ENCODE measurements at regions not wholly inside any gene's neighbourhood (a gene's known extent, or its start where the extent isn't known, plus 50 kb on each side); places are given as distances from the start of the nearest gene placed in this dataset.

GRCh38 chr5:58369513-58370190, 90.2 kb downstream of the PLK2 start:
- Mint-ChIP-seq H3K27me3 (ENCODE audit: insufficient read depth, low read depth) (peaks cover 3% of the 10 kb centered on the region), H3K9me3 (peaks cover 6% of the 10 kb centered on the region), H3K27ac (no peak overlapping the region), H3K4me3 (no peak overlapping the region), H3K36me3 (no peaks in the 10 kb centered on the region), H3K4me1 (no peaks in the 10 kb centered on the region)
- no peak overlapping the region for H3K4me2 ChIP-seq
- H3K9me3 ChIP-seq (ENCODE audit: low read depth): no peaks in the 10 kb centered on the region
- TF ChIP-seq EZH2 (IDR thresholded peaks at IDR 0.05): no peak
- TF ChIP-seq EZH2phosphoT487 (IDR thresholded peaks at IDR 0.05): no peak
- TF ChIP-seq CTCF (IDR thresholded peaks at IDR 0.05): no peak
- H4K20me1 ChIP-seq (ENCODE audit: low read depth): no peaks in the 10 kb centered on the region
- H3K27me3 ChIP-seq: no peaks in the 10 kb centered on the region
- no peaks in the 10 kb centered on the region for H3K36me3 ChIP-seq
- DNase-seq (ENCODE audit: low spot score): no peak
- H3K4me1 ChIP-seq: no peaks in the 10 kb centered on the region
- no peak overlapping the region for H2AFZ ChIP-seq (replicated peaks)
- no peak overlapping the region for H3K27ac ChIP-seq
- H3K79me2 ChIP-seq (ENCODE audit: low read depth): no peaks in the 10 kb centered on the region
- H3K9ac ChIP-seq: no peak overlapping the region
- no peaks in the 10 kb centered on the region for H3F3A ChIP-seq (ENCODE audit: low read depth)
- no peak overlapping the region for H3K4me3 ChIP-seq

GRCh38 chr5:58366461-58366860, 93.4 kb downstream of the PLK2 start:
- H3K9me3 ChIP-seq (ENCODE audit: low read depth): no peaks in the 10 kb centered on the region
- no peaks in the 10 kb centered on the region for H3F3A ChIP-seq (ENCODE audit: low read depth)
- H3K4me3 Mint-ChIP-seq: no peak overlapping the region
- H3K9me3 Mint-ChIP-seq: peaks cover under 1% of the 10 kb centered on the region
- no peaks in the 10 kb centered on the region for H3K36me3 ChIP-seq
- no peaks in the 10 kb centered on the region for H3K4me1 Mint-ChIP-seq
- no peak overlapping the region for H3K27ac ChIP-seq
- no peak overlapping the region for H3K4me3 ChIP-seq
- no peaks in the 10 kb centered on the region for H4K20me1 ChIP-seq (ENCODE audit: low read depth)
- H3K4me2 ChIP-seq: no peak overlapping the region
- no peaks in the 10 kb centered on the region for H3K4me1 ChIP-seq
- no peak overlapping the region for H2AFZ ChIP-seq (replicated peaks)
- no peak for DNase-seq (ENCODE audit: low spot score)
- no peak overlapping the region for H3K9ac ChIP-seq
- H3K27ac Mint-ChIP-seq: no peak overlapping the region
- H3K79me2 ChIP-seq (ENCODE audit: low read depth): no peaks in the 10 kb centered on the region
- H3K27me3 Mint-ChIP-seq (ENCODE audit: insufficient read depth, low read depth): peaks cover 3% of the 10 kb centered on the region
- TF ChIP-seq CTCF (IDR thresholded peaks at IDR 0.05): no peak
- no peaks in the 10 kb centered on the region for H3K36me3 Mint-ChIP-seq
- no peaks in the 10 kb centered on the region for H3K27me3 ChIP-seq

- no peak overlapping the region for H3K27ac ChIP-seq
- peaks cover 2% of the 10 kb centered on the region for H3K4me1 ChIP-seq
- H3K4me2 ChIP-seq: no peak overlapping the region
- H3K4me3 ChIP-seq: no peak overlapping the region
- no peaks in the 10 kb centered on the region for H4K20me1 ChIP-seq (ENCODE audit: low read depth)
- no peaks in the 10 kb centered on the region for H3K9me3 ChIP-seq (ENCODE audit: low read depth)
- no peak overlapping the region for H3K9ac ChIP-seq
- no peaks in the 10 kb centered on the region for H3K36me3 ChIP-seq
- H3K79me2 ChIP-seq (ENCODE audit: low read depth): no peaks in the 10 kb centered on the region
- peaks cover 3% of the 10 kb centered on the region for H3K27me3 Mint-ChIP-seq (ENCODE audit: insufficient read depth, low read depth)
- no peaks in the 10 kb centered on the region for H3K27me3 ChIP-seq
- no peaks in the 10 kb centered on the region for H3K9me3 Mint-ChIP-seq
- no peak overlapping the region for H3K27ac Mint-ChIP-seq
- no peak for DNase-seq (ENCODE audit: low spot score)
- no peak for TF ChIP-seq EZH2 (IDR thresholded peaks at IDR 0.05)
- no peak for TF ChIP-seq CTCF (IDR thresholded peaks at IDR 0.05)
- TF ChIP-seq EZH2phosphoT487 (IDR thresholded peaks at IDR 0.05): no peak
- H3K36me3 Mint-ChIP-seq: no peaks in the 10 kb centered on the region
- H3F3A ChIP-seq (ENCODE audit: low read depth): no peaks in the 10 kb centered on the region
- no peak overlapping the region for H2AFZ ChIP-seq (replicated peaks)
- peaks cover 4% of the 10 kb centered on the region for H3K4me1 Mint-ChIP-seq
- no peak overlapping the region for H3K4me3 Mint-ChIP-seq
These were observed 94.1 kb downstream of the PLK2 start for GRCh38 chr5:58365791-58366190.
